OCI-LY1 (cell line): ENCODE measurements at regions not wholly inside any gene's neighbourhood (a gene's known extent, or its start where the extent isn't known, plus 50 kb on each side); places are given as distances from the start of the nearest gene placed in this dataset.

Source experiments
- H2AFZ ChIP-seq: fragments of 200-600 bp; sonication (generic), shearing (Covaris generic); 2 replicates; pipeline ENCODE4 v1.6.0; 2014; ENCODE audit warnings: antibody characterized with exemption, mild to moderate bottlenecking, low read length
- H3F3A ChIP-seq: fragments of 200-600 bp; sonication (generic), shearing (Covaris generic); 2 replicates; pipeline ENCODE4 v1.6.0; 2014; ENCODE audit warnings: mild to moderate bottlenecking, antibody characterized with exemption, low read length, moderate library complexity; ENCODE audit not compliant: insufficient read depth
- H3K27ac ChIP-seq: fragments of 200-600 bp; sonication (generic); 2 replicates; pipeline ENCODE4 v1.5.1; 2014; ENCODE audit warnings: low read length, mixed run types, mild to moderate bottlenecking, low read depth; ENCODE audit not compliant: poor library complexity, severe bottlenecking
- H3K27me3 ChIP-seq: fragments of 200-600 bp; sonication (generic); 2 replicates; pipeline ENCODE4 v1.6.0; 2014; ENCODE audit warnings: antibody characterized with exemption, mild to moderate bottlenecking, low read length, moderate library complexity; ENCODE audit not compliant: insufficient read depth
- H3K36me3 ChIP-seq: fragments of 200-600 bp; sonication (generic); 2 replicates; pipeline ENCODE4 v1.6.1; 2014; ENCODE audit warnings: mild to moderate bottlenecking, antibody characterized with exemption, low read length, moderate library complexity, mixed read lengths; ENCODE audit not compliant: insufficient read depth
- H3K4me1 ChIP-seq: fragments of 200-600 bp; sonication (generic); 2 replicates; pipeline ENCODE4 v1.5.1; 2014; ENCODE audit warnings: mild to moderate bottlenecking, low read length, moderate library complexity; ENCODE audit not compliant: insufficient read depth, severe bottlenecking
- H3K4me2 ChIP-seq: fragments of 200-600 bp; sonication (generic), shearing (Covaris generic); 2 replicates; pipeline ENCODE4 v1.6.1; 2014; ENCODE audit warnings: low read length
- H3K4me3 ChIP-seq: fragments of 200-600 bp; sonication (generic); 2 replicates; pipeline ENCODE4 v1.5.1; 2014; ENCODE audit warnings: low read length, low read depth, mild to moderate bottlenecking, mixed read lengths; ENCODE audit not compliant: poor library complexity, severe bottlenecking
- H3K79me2 ChIP-seq: fragments of 200-600 bp; shearing (Covaris generic); 2 replicates; pipeline ENCODE4 v1.6.1; 2016; ENCODE audit warnings: mixed run types, low read length, mixed read lengths; ENCODE audit not compliant: insufficient read depth
- H3K9ac ChIP-seq: fragments of 200-600 bp; sonication (generic), shearing (Covaris generic); 2 replicates; pipeline ENCODE4 v1.6.1; 2014; ENCODE audit warnings: mild to moderate bottlenecking, low read length, mixed read lengths
- H3K9me2 ChIP-seq: fragments of 200-600 bp; sonication (generic), shearing (Covaris generic); 2 replicates; pipeline ENCODE4 v1.6.1; 2014; ENCODE audit warnings: low read depth, mild to moderate bottlenecking, low read length, mixed read lengths
- H3K9me3 ChIP-seq: fragments of 200-600 bp; shearing (Covaris generic); 2 replicates; pipeline ENCODE4 v1.6.1; 2014; ENCODE audit warnings: low read length, mixed read lengths
- H4K20me1 ChIP-seq: fragments of 200-600 bp; sonication (generic), shearing (Covaris generic); 2 replicates; pipeline ENCODE4 v1.6.0; 2016; ENCODE audit warnings: mild to moderate bottlenecking, low read length; ENCODE audit not compliant: insufficient read depth
- EZH2 ChIP-seq: fragments of 200-600 bp; sonication (generic), shearing (Covaris generic); IDR thresholded peaks from 2 replicates; pipeline ENCODE4 v1.8.0; 2017; ENCODE audit warnings: borderline replicate concordance, mixed run types, mild to moderate bottlenecking, antibody characterized with exemption, low read length, moderate library complexity, mixed read lengths
- TF ChIP-seq, protein P1 (sequence below): fragments of 200-600 bp; sonication (generic), shearing (Covaris generic); IDR thresholded peaks from 2 replicates; pipeline ENCODE4 v1.5.1; 2017; ENCODE audit warnings: mild to moderate bottlenecking, antibody characterized with exemption, low read length, moderate library complexity, mixed read lengths

DNA sequence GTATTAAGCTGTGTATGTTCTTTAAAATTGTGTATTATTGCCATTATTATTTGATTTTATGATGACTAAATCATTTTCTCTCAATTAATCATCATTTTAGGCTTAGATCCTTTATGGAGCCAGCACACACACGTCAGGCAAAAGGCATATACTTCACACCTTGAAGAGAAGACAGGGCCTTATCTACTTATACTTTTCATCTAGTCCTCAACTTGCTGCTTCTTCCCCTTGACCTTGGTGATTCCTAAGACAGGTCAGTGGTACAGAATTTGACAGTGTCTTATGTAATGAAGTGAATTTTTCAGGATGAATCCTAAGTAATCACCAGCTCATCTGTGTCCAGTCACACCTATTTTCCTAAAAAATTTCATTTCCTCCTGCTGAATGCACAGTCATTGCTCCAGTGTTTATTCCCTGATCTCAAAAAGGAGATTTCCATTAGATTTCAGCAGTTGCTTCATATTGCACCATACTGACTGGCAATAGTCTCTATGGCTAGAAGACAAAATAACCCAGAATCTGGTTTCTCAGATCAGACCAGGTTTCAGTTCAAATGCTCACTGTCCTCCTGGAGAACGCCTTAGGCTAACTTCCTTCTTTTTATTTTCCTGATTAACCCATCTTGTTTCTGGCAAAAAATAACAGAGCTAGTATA is 235.7 kb downstream of the PTH2R start:
- Histone ChIP-seq H3K27me3 (no peaks in the 10 kb centered on the region), H3K4me1 (no peaks in the 10 kb centered on the region), H3K9me3 (no peaks in the 10 kb centered on the region), H3K4me3 (no peak overlapping the region), H3K4me2 (no peak overlapping the region), H4K20me1 (no peaks in the 10 kb centered on the region), H3K36me3 (no peaks in the 10 kb centered on the region), H3F3A (no peaks in the 10 kb centered on the region), H3K9ac (no peak overlapping the region), H3K27ac (no peak overlapping the region), H3K9me2 (no peaks in the 10 kb centered on the region), H3K79me2 (no peaks in the 10 kb centered on the region), H2AFZ (no peak overlapping the region)
- TF ChIP-seq EZH2 = no peak
- TF ChIP-seq, protein P1, sequence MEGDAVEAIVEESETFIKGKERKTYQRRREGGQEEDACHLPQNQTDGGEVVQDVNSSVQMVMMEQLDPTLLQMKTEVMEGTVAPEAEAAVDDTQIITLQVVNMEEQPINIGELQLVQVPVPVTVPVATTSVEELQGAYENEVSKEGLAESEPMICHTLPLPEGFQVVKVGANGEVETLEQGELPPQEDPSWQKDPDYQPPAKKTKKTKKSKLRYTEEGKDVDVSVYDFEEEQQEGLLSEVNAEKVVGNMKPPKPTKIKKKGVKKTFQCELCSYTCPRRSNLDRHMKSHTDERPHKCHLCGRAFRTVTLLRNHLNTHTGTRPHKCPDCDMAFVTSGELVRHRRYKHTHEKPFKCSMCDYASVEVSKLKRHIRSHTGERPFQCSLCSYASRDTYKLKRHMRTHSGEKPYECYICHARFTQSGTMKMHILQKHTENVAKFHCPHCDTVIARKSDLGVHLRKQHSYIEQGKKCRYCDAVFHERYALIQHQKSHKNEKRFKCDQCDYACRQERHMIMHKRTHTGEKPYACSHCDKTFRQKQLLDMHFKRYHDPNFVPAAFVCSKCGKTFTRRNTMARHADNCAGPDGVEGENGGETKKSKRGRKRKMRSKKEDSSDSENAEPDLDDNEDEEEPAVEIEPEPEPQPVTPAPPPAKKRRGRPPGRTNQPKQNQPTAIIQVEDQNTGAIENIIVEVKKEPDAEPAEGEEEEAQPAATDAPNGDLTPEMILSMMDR = no peak

DNA sequence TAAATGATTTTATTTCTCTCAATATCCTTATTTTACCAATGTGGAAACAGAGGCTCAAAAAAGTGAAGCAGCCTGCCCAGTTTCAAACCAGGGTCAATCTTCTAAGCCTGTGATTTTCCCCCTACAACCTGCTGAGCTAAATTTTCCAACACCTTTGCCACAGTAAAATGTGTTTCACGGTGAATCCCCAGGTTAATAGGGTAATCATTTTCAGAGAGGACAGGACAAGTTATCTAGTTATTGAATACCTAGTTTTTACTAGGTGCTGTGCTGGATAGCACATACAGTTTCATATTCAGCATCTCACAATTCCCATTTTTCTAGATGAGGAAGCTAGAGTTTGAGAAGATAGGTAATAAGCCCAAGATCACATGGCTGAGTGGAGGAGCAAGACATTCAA is 236.6 kb downstream of the PTH2R start:
- no peak overlapping the region for H3K4me3 ChIP-seq
- no peaks in the 10 kb centered on the region for H3F3A ChIP-seq
- H3K4me2 ChIP-seq = no peak overlapping the region
- H3K79me2 ChIP-seq = no peaks in the 10 kb centered on the region
- no peaks in the 10 kb centered on the region for H3K27me3 ChIP-seq
- no peak overlapping the region for H3K9ac ChIP-seq
- H3K9me3 ChIP-seq = no peaks in the 10 kb centered on the region
- no peaks in the 10 kb centered on the region for H3K4me1 ChIP-seq
- no peaks in the 10 kb centered on the region for H4K20me1 ChIP-seq
- TF ChIP-seq, protein P1 = no peak
- TF ChIP-seq EZH2 = no peak
- H3K9me2 ChIP-seq = no peaks in the 10 kb centered on the region
- H3K36me3 ChIP-seq = no peaks in the 10 kb centered on the region
- H3K27ac ChIP-seq = no peak overlapping the region
- no peak overlapping the region for H2AFZ ChIP-seq

DNA sequence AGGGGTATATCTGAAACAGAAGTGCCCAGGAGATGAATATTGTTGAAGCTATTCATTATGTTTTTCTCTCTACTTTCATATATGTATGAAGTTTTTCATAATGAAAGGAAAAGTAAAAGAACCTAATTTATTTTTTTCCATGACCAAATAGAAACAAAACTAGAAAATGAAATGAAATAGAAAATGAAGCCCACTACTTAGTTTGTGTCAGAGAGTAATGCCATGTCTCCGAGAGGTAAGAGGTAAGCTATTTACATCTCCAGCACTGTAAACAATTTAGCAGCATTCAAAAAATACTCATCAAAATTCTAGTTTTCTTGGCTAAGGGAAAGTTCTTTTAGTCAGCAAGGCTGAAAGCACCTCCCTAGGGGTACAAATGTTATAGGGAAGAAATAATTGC is 238.6 kb downstream of the PTH2R start:
- H3K79me2 ChIP-seq = no peaks in the 10 kb centered on the region
- H3K4me2 ChIP-seq = no peak overlapping the region
- no peak overlapping the region for H3K4me3 ChIP-seq
- H3K27ac ChIP-seq = no peak overlapping the region
- no peaks in the 10 kb centered on the region for H3K27me3 ChIP-seq
- no peak overlapping the region for H2AFZ ChIP-seq
- no peaks in the 10 kb centered on the region for H3K36me3 ChIP-seq
- no peaks in the 10 kb centered on the region for H3K4me1 ChIP-seq
- no peaks in the 10 kb centered on the region for H3K9me3 ChIP-seq
- H3K9ac ChIP-seq = no peak overlapping the region
- H4K20me1 ChIP-seq = no peaks in the 10 kb centered on the region
- no peaks in the 10 kb centered on the region for H3K9me2 ChIP-seq
- no peaks in the 10 kb centered on the region for H3F3A ChIP-seq
- TF ChIP-seq, protein P1 = no peak
- no peak for TF ChIP-seq EZH2
